ENCODE measurements at regions not wholly inside any gene's neighbourhood (a gene's known extent, or its start where the extent isn't known, plus 50 kb on each side); places are given as distances from the start of the nearest gene placed in this dataset.

DNA sequence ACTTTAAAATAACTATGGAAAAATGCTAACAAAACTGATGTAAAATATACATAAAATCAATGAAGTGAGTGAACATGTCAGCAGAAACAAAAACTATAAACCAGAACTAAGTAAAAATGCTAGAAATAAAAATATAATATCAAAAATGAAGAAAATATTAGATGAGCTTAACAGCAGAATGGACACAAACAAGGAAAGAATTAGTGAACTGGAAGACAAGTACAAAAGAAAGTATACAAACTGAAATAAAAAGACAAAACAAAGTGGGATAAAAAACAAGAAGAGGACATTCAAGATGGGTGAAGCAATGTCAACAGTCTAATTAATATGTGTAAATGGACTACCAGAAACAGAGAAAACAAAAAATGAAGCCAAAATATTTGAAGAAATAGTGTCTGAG lies 339.2 kb downstream of the NXPE2 start:
- H3K9me3 ChIP-seq (ENCODE audit: insufficient read depth, low read depth), result no peaks in the 10 kb centered on the region
- no peaks in the 10 kb centered on the region for H3K79me2 ChIP-seq (ENCODE audit: low read depth)
- BruUV-seq (replicated peaks), result no TSS peak
- H3K4me2 ChIP-seq, result no peak overlapping the region
- no peaks in the 10 kb centered on the region for H4K20me1 ChIP-seq (ENCODE audit: insufficient read depth)
- TF ChIP-seq, protein P1, sequence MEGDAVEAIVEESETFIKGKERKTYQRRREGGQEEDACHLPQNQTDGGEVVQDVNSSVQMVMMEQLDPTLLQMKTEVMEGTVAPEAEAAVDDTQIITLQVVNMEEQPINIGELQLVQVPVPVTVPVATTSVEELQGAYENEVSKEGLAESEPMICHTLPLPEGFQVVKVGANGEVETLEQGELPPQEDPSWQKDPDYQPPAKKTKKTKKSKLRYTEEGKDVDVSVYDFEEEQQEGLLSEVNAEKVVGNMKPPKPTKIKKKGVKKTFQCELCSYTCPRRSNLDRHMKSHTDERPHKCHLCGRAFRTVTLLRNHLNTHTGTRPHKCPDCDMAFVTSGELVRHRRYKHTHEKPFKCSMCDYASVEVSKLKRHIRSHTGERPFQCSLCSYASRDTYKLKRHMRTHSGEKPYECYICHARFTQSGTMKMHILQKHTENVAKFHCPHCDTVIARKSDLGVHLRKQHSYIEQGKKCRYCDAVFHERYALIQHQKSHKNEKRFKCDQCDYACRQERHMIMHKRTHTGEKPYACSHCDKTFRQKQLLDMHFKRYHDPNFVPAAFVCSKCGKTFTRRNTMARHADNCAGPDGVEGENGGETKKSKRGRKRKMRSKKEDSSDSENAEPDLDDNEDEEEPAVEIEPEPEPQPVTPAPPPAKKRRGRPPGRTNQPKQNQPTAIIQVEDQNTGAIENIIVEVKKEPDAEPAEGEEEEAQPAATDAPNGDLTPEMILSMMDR (conservative IDR thresholded peaks at IDR 0.05), result no peak
- no peak for TF ChIP-seq EZH2 (IDR thresholded peaks at IDR 0.05; ENCODE audit: low read depth)
- no peak overlapping the region for H2AFZ ChIP-seq
- DNase-seq, result no peak
- no peaks in the 10 kb centered on the region for H3K27me3 ChIP-seq (ENCODE audit: insufficient read depth, low read depth)
- H3K36me3 ChIP-seq (ENCODE audit: low read depth), result no peaks in the 10 kb centered on the region
- intact Hi-C loops (cut with micrococcal nuclease; ENCODE audit: unreplicated experiment), result no loop called here
- H3K4me3 ChIP-seq, result no peak overlapping the region
- no peak overlapping the region for H3K27ac ChIP-seq
- no peaks in the 10 kb centered on the region for H3F3A ChIP-seq (ENCODE audit: insufficient read depth, low read depth)
- no peaks in the 10 kb centered on the region for H3K4me1 ChIP-seq (replicated peaks; ENCODE audit: insufficient read depth)
- ChIA-PET CTCF (no interaction called here), POLR2A (ENCODE audit: unreplicated experiment) (no interaction called here)
- no peaks in the 10 kb centered on the region for H3K9me2 ChIP-seq (ENCODE audit: insufficient read depth)

DNA sequence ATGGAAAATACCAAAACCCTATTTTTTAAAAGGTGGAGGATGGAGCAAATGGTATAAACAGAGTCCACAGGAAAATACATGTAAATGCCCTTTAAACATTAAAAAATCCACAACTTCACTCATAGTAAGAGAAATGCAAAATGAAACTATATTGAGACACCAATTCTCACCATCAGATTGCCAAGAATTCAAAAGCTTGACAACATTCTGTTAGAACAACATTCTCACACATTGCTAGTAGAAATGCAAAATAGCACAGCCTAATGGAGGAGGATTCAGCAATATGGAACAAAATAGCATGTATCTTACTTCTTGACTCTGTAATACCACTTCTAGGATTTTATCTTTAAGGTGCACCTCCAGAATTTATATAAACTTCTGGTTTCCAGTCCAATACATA lies 351.8 kb downstream of the NXPE2 start:
- Histone ChIP-seq H3K79me2 (ENCODE audit: low read depth) (no peaks in the 10 kb centered on the region), H3F3A (ENCODE audit: insufficient read depth, low read depth) (no peaks in the 10 kb centered on the region), H3K4me1 (replicated peaks; ENCODE audit: insufficient read depth) (no peaks in the 10 kb centered on the region), H3K27me3 (ENCODE audit: insufficient read depth, low read depth) (no peaks in the 10 kb centered on the region), H4K20me1 (ENCODE audit: insufficient read depth) (no peaks in the 10 kb centered on the region), H3K4me2 (no peak overlapping the region), H3K36me3 (ENCODE audit: low read depth) (no peaks in the 10 kb centered on the region), H3K9me3 (ENCODE audit: insufficient read depth, low read depth) (0 out of 2 replicates have a peak, but pooled peaks cover 2% of the 10 kb centered on the region), H2AFZ (no peak overlapping the region), H3K27ac (no peak overlapping the region), H3K4me3 (no peak overlapping the region), H3K9me2 (ENCODE audit: insufficient read depth) (no peaks in the 10 kb centered on the region)
- BruUV-seq (replicated peaks), result no TSS peak
- intact Hi-C loops (cut with micrococcal nuclease; ENCODE audit: unreplicated experiment), result no loop called here
- DNase-seq, result no peak
- POLR2A ChIA-PET (ENCODE audit: unreplicated experiment), result no interaction called here
- TF ChIP-seq, protein P1 (conservative IDR thresholded peaks at IDR 0.05), result no peak
- TF ChIP-seq EZH2 (IDR thresholded peaks at IDR 0.05; ENCODE audit: low read depth), result no peak
- CTCF ChIA-PET, result no interaction called here

- no peak for DNase-seq
- CTCF ChIA-PET, result no interaction called here
- intact Hi-C loops (cut with micrococcal nuclease; ENCODE audit: unreplicated experiment), result no loop called here
- H3K9me2 ChIP-seq (ENCODE audit: insufficient read depth), result no peaks in the 10 kb centered on the region
- TF ChIP-seq, protein P1 (conservative IDR thresholded peaks at IDR 0.05), result no peak
- TF ChIP-seq EZH2 (IDR thresholded peaks at IDR 0.05; ENCODE audit: low read depth), result no peak
- no TSS peak for BruUV-seq (replicated peaks)
- no peak overlapping the region for H2AFZ ChIP-seq
- 0 out of 2 replicates have a peak, but pooled peaks cover 8% of the 10 kb centered on the region for H3K27me3 ChIP-seq (ENCODE audit: insufficient read depth, low read depth)
- no peaks in the 10 kb centered on the region for H3K79me2 ChIP-seq (ENCODE audit: low read depth)
- no peak overlapping the region for H3K4me2 ChIP-seq
- H3K27ac ChIP-seq, result no peak overlapping the region
- no peaks in the 10 kb centered on the region for H3K36me3 ChIP-seq (ENCODE audit: low read depth)
- no peaks in the 10 kb centered on the region; the same call in 1 of the 2 replicates for H3K9me3 ChIP-seq (ENCODE audit: insufficient read depth, low read depth)
- no peak overlapping the region for H3K4me3 ChIP-seq
- no peaks in the 10 kb centered on the region for H4K20me1 ChIP-seq (ENCODE audit: insufficient read depth)
- no peaks in the 10 kb centered on the region for H3F3A ChIP-seq (ENCODE audit: insufficient read depth, low read depth)
- POLR2A ChIA-PET (ENCODE audit: unreplicated experiment), result no interaction called here
- H3K4me1 ChIP-seq (replicated peaks; ENCODE audit: insufficient read depth), result no peaks in the 10 kb centered on the region
Observed at GRCh38 chr11:115036406-115037180, 358.3 kb downstream of the NXPE2 start.

Data from PC-9 (cell line).